ENCODE measurements at regions not wholly inside any gene's neighbourhood (a gene's known extent, or its start where the extent isn't known, plus 50 kb on each side); places are given as distances from the start of the nearest gene placed in this dataset.

GRCh38 chr19:5288347-5288739, 52.3 kb downstream of the PTPRS start:
- no peaks in the 10 kb centered on the region for H3K9me3 ChIP-seq (ENCODE audit: insufficient read depth in 2 of 2, low read depth in 1 of 2, low read length in 1 of 2)
- no peak overlapping the region for H2BK20ac ChIP-seq (ENCODE audit: low read length)
- H3K14ac ChIP-seq (ENCODE audit: insufficient read length) = no peak overlapping the region
- no peak for DNase-seq (ENCODE audit: low read depth in 1 of 2, low spot score in 2 of 2)
- FAIRE-seq = no peak
- H2BK12ac ChIP-seq (ENCODE audit: low read depth, low read length) = no peak overlapping the region
- CTCF ChIA-PET (ENCODE audit: partially characterized antibody) = interaction anchor here (0.7 to 2.5 kb wide), 2 partner anchors 39 to 40 kb away, joined by 3 to 9 read pairs; no protein-coding TSS in a partner anchor
- H3K4me3 ChIP-seq (ENCODE audit: extremely low read depth in 1 of 4, insufficient read depth in 2 of 4, low read depth in 3 of 4, low read length in 4 of 4) = no peak overlapping the region
- no peak overlapping the region for H3K56ac ChIP-seq (replicated peaks; ENCODE audit: insufficient read length, low read depth, low read length)
- peaks cover 10 to 63% of the 10 kb centered on the region in 2 experiments for H3K79me2 ChIP-seq (ENCODE audit: control insufficient read depth in 1 of 2, insufficient read depth in 2 of 2, low read length in 2 of 2)
- no peak overlapping the region for H3K23ac ChIP-seq (ENCODE audit: insufficient read length)
- H3K18ac ChIP-seq (ENCODE audit: extremely low read depth, low read length) = no peak overlapping the region
- H3K4ac ChIP-seq (replicated peaks; ENCODE audit: insufficient read length, low read depth, low read length) = no peak overlapping the region
- peaks cover 2 to 14% (median 5%) of the 10 kb centered on the region in 4 experiments; a peak in 5 of 8 replicates for H3K36me3 ChIP-seq (ENCODE audit: control insufficient read depth in 2 of 4, insufficient read depth in 4 of 4, low read length in 3 of 4)
- POLR2A ChIA-PET (ENCODE audit: partially characterized antibody) = interaction anchor here (0.9 kb wide), 1 partner anchor 34 kb away, joined by 4 read pairs; no protein-coding TSS in a partner anchor
- whole genome bisulfite sequencing, 2 experiments (ENCODE audit: extremely low coverage in 1 of 2, insufficient coverage in 1 of 2, insufficient read length in 1 of 2, insufficient replicate concordance in 2 of 2, low coverage in 1 of 2, low lambda C conversion rate in 2 of 2, missing lambda C conversion rate in 1 of 2) = 96% methylated on average over 4 of the region's 4 CpGs; no CpG with 5 or more reads in 1 of the 2 experiments
- peaks cover 37 to 56% of the 10 kb centered on the region in 2 experiments for H4K20me1 ChIP-seq (replicated peaks in 1 of 2; ENCODE audit: control insufficient read depth in 1 of 2, insufficient read depth in 2 of 2, low read length in 2 of 2)
- H4K5ac ChIP-seq (ENCODE audit: insufficient read length, low read depth, low read length) = no peak overlapping the region
- no peak overlapping the region for H2BK5ac ChIP-seq (ENCODE audit: low read depth, low read length)
- H2BK15ac ChIP-seq (ENCODE audit: low read length) = no peak overlapping the region
- H4K8ac ChIP-seq (ENCODE audit: extremely low read depth, insufficient read depth, low read length) = peak overlapping the region; percentile 12; the same call in 1 of the 2 replicates
- H3K4me2 ChIP-seq (ENCODE audit: insufficient read depth in 1 of 2, low read depth in 2 of 2, low read length in 2 of 2) = no peak overlapping the region
- H3K9ac ChIP-seq (replicated peaks in 1 of 4; ENCODE audit: extremely low read depth in 1 of 4, low read depth in 3 of 4, low read length in 3 of 4) = no peak overlapping the region
- H2AFZ ChIP-seq (ENCODE audit: low read length) = no peak overlapping the region
- H3K27me3 ChIP-seq (replicated peaks in 1 of 4; ENCODE audit: control insufficient read depth in 3 of 4, extremely low read depth in 1 of 4, insufficient read depth in 3 of 4, low read length in 3 of 4) = no peaks in the 10 kb centered on the region; a peak in 1 of 7 replicates
- H3K27ac ChIP-seq (ENCODE audit: low read depth, low read length) = no peak overlapping the region
- peaks cover 36% of the 10 kb centered on the region for H3K79me1 ChIP-seq (ENCODE audit: low read depth, low read length)
- no peak overlapping the region for H2AK5ac ChIP-seq (ENCODE audit: low read depth, low read length)
- H4K91ac ChIP-seq (replicated peaks; ENCODE audit: insufficient read length, low read length) = no peak overlapping the region
- no peak overlapping the region for H2BK120ac ChIP-seq (replicated peaks; ENCODE audit: low read depth, low read length)
- peaks cover 5% of the 10 kb centered on the region; the same call in 1 of the 2 replicates for H3K23me2 ChIP-seq (ENCODE audit: low read depth, low read length)
- peaks cover 0 to 14% (median 9%) of the 10 kb centered on the region in 4 experiments; a peak in 5 of 7 replicates for H3K4me1 ChIP-seq (replicated peaks in 1 of 4; ENCODE audit: control insufficient read depth in 3 of 4, insufficient read depth in 4 of 4, low read length in 3 of 4)
- TF ChIP-seq NRF1 (IDR thresholded peaks at IDR 0.05; ENCODE audit: low read depth, low read length) = no peak
- TF ChIP-seq CTCF (IDR thresholded peaks at IDR 0.05; ENCODE audit: control extremely low read depth in 1 of 3, insufficient read depth in 1 of 3, low read depth in 1 of 3, low read length in 3 of 3) = no peak
- no peak for TF ChIP-seq NANOG (IDR thresholded peaks at IDR 0.05; ENCODE audit: insufficient read depth, low read depth, low read length, poor library complexity, severe bottlenecking)
- TF ChIP-seq SP2 (IDR thresholded peaks at IDR 0.05; ENCODE audit: low read length) = no peak
- TF ChIP-seq POLR2A (IDR thresholded peaks at IDR 0.05; ENCODE audit: control extremely low read depth in 1 of 2, low read depth in 2 of 2, low read length in 2 of 2) = no peak
- TF ChIP-seq EZH2 (IDR thresholded peaks at IDR 0.05; ENCODE audit: low read depth, low read length, severe bottlenecking) = no peak
- no peak for TF ChIP-seq BCL11A (IDR thresholded peaks at IDR 0.05; ENCODE audit: low read depth in 2 of 2, low read length in 2 of 2)
- TF ChIP-seq SIRT6 (IDR thresholded peaks at IDR 0.05; ENCODE audit: low read length) = no peak
- TF ChIP-seq HDAC6 (IDR thresholded peaks at IDR 0.05; ENCODE audit: low read depth, low read length) = no peak
- no peak for TF ChIP-seq KDM4A (IDR thresholded peaks at IDR 0.05; ENCODE audit: low read depth, low read length, severe bottlenecking)
- TF ChIP-seq PHF8 (conservative IDR thresholded peaks at IDR 0.05; ENCODE audit: low read depth, low read length) = no peak
- no peak for TF ChIP-seq RBBP5 (IDR thresholded peaks at IDR 0.05; ENCODE audit: borderline replicate concordance, low read depth, low read length)

Data from H1 (cell line).